GM23338 (cell line): ENCODE measurements at regions not wholly inside any gene's neighbourhood (a gene's known extent, or its start where the extent isn't known, plus 50 kb on each side); places are given as distances from the start of the nearest gene placed in this dataset.

ENCODE experiments used
- ATAC-seq: fragments of 200-7000 bp; cut with Tn5 transposase; 3 replicates; pipeline ENCODE4 v1.9.1; 2020
- DNase-seq: peaks from one replicate; pipeline ENCODE4 v3.0.0-alpha.2; 2015; ENCODE audit warnings: low spot score
- H2AFZ ChIP-seq: fragments of 200-600 bp; sonication (generic); 2 replicates; pipeline ENCODE4 v1.8.0; 2016; ENCODE audit warnings: antibody characterized with exemption, mild to moderate bottlenecking, moderate library complexity
- H3F3A ChIP-seq: fragments of 200-600 bp; sonication (generic); replicated peaks from 2 replicates; pipeline ENCODE4 v1.8.0; 2017; ENCODE audit warnings: antibody characterized with exemption, mixed run types, low read depth
- H3K27ac ChIP-seq: fragments of 200-600 bp; sonication (generic); 2 replicates; pipeline ENCODE4 v1.6.1; 2016; ENCODE audit warnings: low read depth
- H3K27me3 ChIP-seq: fragments of 200-600 bp; sonication (generic); 2 replicates; pipeline ENCODE4 v1.8.0; 2016; ENCODE audit warnings: mild to moderate bottlenecking, mixed run types, moderate library complexity; ENCODE audit not compliant: insufficient read depth
- H3K36me3 ChIP-seq: fragments of 200-600 bp; sonication (generic); 2 replicates; pipeline ENCODE4 v1.8.0; 2016; ENCODE audit warnings: mild to moderate bottlenecking; ENCODE audit not compliant: insufficient read depth
- H3K4me1 ChIP-seq: fragments of 200-600 bp; sonication (generic); 2 replicates; pipeline ENCODE4 v1.8.0; 2016; ENCODE audit warnings: mild to moderate bottlenecking, moderate library complexity; ENCODE audit not compliant: insufficient read depth
- H3K4me2 ChIP-seq: fragments of 200-600 bp; sonication (generic); 2 replicates; pipeline ENCODE4 v1.7.1; 2017; ENCODE audit warnings: mixed run types
- H3K4me3 ChIP-seq: fragments of 200-600 bp; sonication (generic); 2 replicates; pipeline ENCODE4 v1.6.1; 2016; ENCODE audit warnings: mixed run types
- H3K79me2 ChIP-seq: fragments of 200-600 bp; sonication (generic); replicated peaks from 2 replicates; pipeline ENCODE4 v1.8.0; 2017; ENCODE audit warnings: mild to moderate bottlenecking; ENCODE audit not compliant: insufficient read depth
- H3K9me2 ChIP-seq: fragments of 200-600 bp; sonication (generic); 2 replicates; pipeline ENCODE4 v1.8.0; 2017; ENCODE audit not compliant: insufficient read depth
- H4K20me1 ChIP-seq: fragments of 200-600 bp; sonication (generic); replicated peaks from 2 replicates; pipeline ENCODE4 v1.8.0; 2017; ENCODE audit warnings: mild to moderate bottlenecking; ENCODE audit not compliant: insufficient read depth
- H3K27ac Mint-ChIP-seq: 2 replicates; pipeline ENCODE4 v1.8.0; 2020; ENCODE audit warnings: inconsistent platforms, mild to moderate bottlenecking, moderate library complexity, mixed read lengths
- H3K27me3 Mint-ChIP-seq: 3 replicates; pipeline ENCODE4 v1.8.0; 2022; ENCODE audit warnings: low read depth, mild to moderate bottlenecking, moderate library complexity, mixed read lengths, inconsistent platforms; ENCODE audit not compliant: insufficient read depth, poor library complexity
- H3K36me3 Mint-ChIP-seq: 3 replicates; pipeline ENCODE4 v1.8.0; 2021; ENCODE audit warnings: low read depth, mild to moderate bottlenecking, inconsistent platforms, moderate library complexity, mixed read lengths
- H3K4me1 Mint-ChIP-seq: 3 replicates; pipeline ENCODE4 v1.8.0; 2020; ENCODE audit warnings: mild to moderate bottlenecking, inconsistent platforms, mixed read lengths
- H3K4me3 Mint-ChIP-seq: 3 replicates; pipeline ENCODE4 v1.8.0; 2021; ENCODE audit warnings: moderate library complexity, mild to moderate bottlenecking, inconsistent platforms, mixed read lengths
- H3K9me3 Mint-ChIP-seq: 3 replicates; pipeline ENCODE4 v1.8.0; 2020; ENCODE audit warnings: moderate library complexity, mild to moderate bottlenecking, inconsistent platforms, mixed read lengths
- CREB1 ChIP-seq: fragments of 250-450 bp; sonication (Bioruptor Pico); IDR thresholded peaks from 2 replicates; pipeline ENCODE4 v1.5.0; 2020; ENCODE audit warnings: low read depth, mild to moderate bottlenecking, moderate library complexity
- CTCF ChIP-seq, 2 experiments: fragments of 200-600 bp in 1 of 2; sonication (generic) in 1 of 2; conservative IDR thresholded peaks; 2 replicates each; pipeline versions ENCODE4 v1.5.1 to v1.6.1; 2016 to 2017; ENCODE audit warnings: antibody characterized with exemption in 2 of 2, low read depth in 2 of 2, mild to moderate bottlenecking in 2 of 2, moderate library complexity in 1 of 2
- POLR2AphosphoS5 ChIP-seq: IDR thresholded peaks from 2 replicates; pipeline ENCODE4 v1.6.1; 2016; ENCODE audit warnings: antibody characterized with exemption, low read depth
- REST ChIP-seq: IDR thresholded peaks from one replicate; pipeline ENCODE4 v1.6.1; 2018; ENCODE audit warnings: antibody characterized with exemption; ENCODE audit not compliant: unreplicated experiment
- ZNF114 ChIP-seq: fragments of 250-450 bp; sonication (Bioruptor Pico); IDR thresholded peaks from 2 replicates; pipeline ENCODE4 v1.5.0; 2020; ENCODE audit warnings: mild to moderate bottlenecking, moderate library complexity
- ZNF331 ChIP-seq: fragments of 250-450 bp; sonication (Bioruptor Pico); IDR thresholded peaks from 2 replicates; pipeline ENCODE4 v1.5.0; 2020; ENCODE audit warnings: low read depth, mild to moderate bottlenecking, moderate library complexity
- ZNF462 ChIP-seq: fragments of 250-450 bp; sonication (Bioruptor Pico); IDR thresholded peaks from 2 replicates; pipeline ENCODE4 v1.5.0; 2020; ENCODE audit warnings: mild to moderate bottlenecking, moderate library complexity
- TF ChIP-seq, protein P1 (sequence below): IDR thresholded peaks from 2 replicates; pipeline ENCODE4 v1.6.1; 2016; ENCODE audit warnings: antibody characterized with exemption

GRCh38 chr16:64364416-64364815 is 757.4 kb downstream of the CDH11 start:
- Histone ChIP-seq H3K79me2 (no peaks in the 10 kb centered on the region), H3K4me1 (no peaks in the 10 kb centered on the region), H3F3A (no peaks in the 10 kb centered on the region), H3K27me3 (no peaks in the 10 kb centered on the region), H3K4me3 (no peak overlapping the region), H3K9me2 (peaks cover 2% of the 10 kb centered on the region; the same call in 1 of the 2 replicates), H4K20me1 (no peaks in the 10 kb centered on the region), H3K27ac (no peak overlapping the region), H3K4me2 (no peak overlapping the region), H3K36me3 (no peaks in the 10 kb centered on the region), H2AFZ (no peak overlapping the region)
- no peak for DNase-seq
- TF ChIP-seq, protein P1, sequence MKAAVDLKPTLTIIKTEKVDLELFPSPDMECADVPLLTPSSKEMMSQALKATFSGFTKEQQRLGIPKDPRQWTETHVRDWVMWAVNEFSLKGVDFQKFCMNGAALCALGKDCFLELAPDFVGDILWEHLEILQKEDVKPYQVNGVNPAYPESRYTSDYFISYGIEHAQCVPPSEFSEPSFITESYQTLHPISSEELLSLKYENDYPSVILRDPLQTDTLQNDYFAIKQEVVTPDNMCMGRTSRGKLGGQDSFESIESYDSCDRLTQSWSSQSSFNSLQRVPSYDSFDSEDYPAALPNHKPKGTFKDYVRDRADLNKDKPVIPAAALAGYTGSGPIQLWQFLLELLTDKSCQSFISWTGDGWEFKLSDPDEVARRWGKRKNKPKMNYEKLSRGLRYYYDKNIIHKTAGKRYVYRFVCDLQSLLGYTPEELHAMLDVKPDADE, result no peak
- no peak for TF ChIP-seq ZNF114 (CRISPR knock-in tag)
- TF ChIP-seq POLR2AphosphoS5, result no peak
- TF ChIP-seq CREB1 (CRISPR knock-in tag), result no peak
- no peak for TF ChIP-seq CTCF (conservative IDR thresholded peaks at IDR 0.05; ENCODE audit: low read depth in 2 of 2)
- no peak for TF ChIP-seq ZNF462 (CRISPR knock-in tag)
- TF ChIP-seq ZNF331 (CRISPR knock-in tag), result no peak
- TF ChIP-seq REST, result no peak
- ATAC-seq, result no peak
- H3K9me3 Mint-ChIP-seq, result no peaks in the 10 kb centered on the region
- no peak overlapping the region for H3K27ac Mint-ChIP-seq
- H3K36me3 Mint-ChIP-seq, result no peaks in the 10 kb centered on the region
- no peak overlapping the region for H3K4me3 Mint-ChIP-seq
- no peaks in the 10 kb centered on the region for H3K4me1 Mint-ChIP-seq
- no peaks in the 10 kb centered on the region for H3K27me3 Mint-ChIP-seq
